ENCODE measurements at regions not wholly inside any gene's neighbourhood (a gene's known extent, or its start where the extent isn't known, plus 50 kb on each side); places are given as distances from the start of the nearest gene placed in this dataset.

- no peak for TF ChIP-seq USF2 (IDR thresholded peaks at IDR 0.05; ENCODE audit: borderline replicate concordance, low read depth, low read length)
- TF ChIP-seq CTCF (IDR thresholded peaks at IDR 0.05): no peak
- TF ChIP-seq RAD21 (IDR thresholded peaks at IDR 0.05; ENCODE audit: low read length): no peak
- no peak for TF ChIP-seq TAF1 (IDR thresholded peaks at IDR 0.05; ENCODE audit: borderline replicate concordance, low read depth, low read length)
- TF ChIP-seq TEAD4 (IDR thresholded peaks at IDR 0.05; ENCODE audit: borderline replicate concordance, insufficient read depth): no peak
- no peak for TF ChIP-seq EP300 (IDR thresholded peaks at IDR 0.05; ENCODE audit: borderline replicate concordance in 1 of 2, low read depth in 1 of 2, low read length in 1 of 2)
Observed at GRCh38 chr2:2491964-2492363, 160.9 kb upstream of the MYT1L start.
